K562 (cell line): ENCODE measurements at regions not wholly inside any gene's neighbourhood (a gene's known extent, or its start where the extent isn't known, plus 50 kb on each side); places are given as distances from the start of the nearest gene placed in this dataset.

Experiments used
- ATAC-seq: fragments of 200-7000 bp; cut with Tn5 transposase; 3 replicates; pipeline ENCODE4 v1.9.1; 2020; ENCODE audit warnings: moderate library complexity
- BruUV-seq: library from RNA; stranded (reverse); fragments of 400-500 nt; replicated peaks from 2 replicates; lab custom pipeline; 2021; lab: Mats Ljungman, UMichigan
- CTCF ChIA-PET: fragments of 300-600 bp; formaldehyde crosslinking; extraction: SDS; loops from one replicate; lab custom pipeline; 2021; ENCODE audit warnings: low intra/inter-chr PET ratio; lab: Yijun Ruan, JAX
- POLR2A ChIA-PET: fragments of 300-600, 350-650 bp; sonication (Branson Sonifier 250); formaldehyde crosslinking; extraction: SDS; loops from one replicate; lab custom pipeline; 2021; ENCODE audit warnings: antibody characterized with exemption, inconsistent platforms; lab: Yijun Ruan, JAX
- DNase-seq, 4 experiments: peaks; one replicate each; pipeline versions ENCODE4 v3.0.0 to v3.0.0-alpha.2; 2011 to 2018; ENCODE audit warnings: low spot score in 3 of 4, mixed read lengths in 3 of 4; ENCODE audit errors: extremely low read depth in 1 of 4
- FAIRE-seq: peaks from 2 replicates; lab custom pipeline; 2011; peaks lifted over from hg19 to GRCh38; lab: Jason Lieb, UNC
- H2AFZ ChIP-seq: 2 replicates; pipeline ENCODE4 v1.6.0; 2011; ENCODE audit warnings: low read depth, low read length, control low read depth, inconsistent platforms
- H3K27ac ChIP-seq: fragments of 200-600 bp; 3 replicates; pipeline ENCODE4 v1.8.0; 2011; ENCODE audit warnings: low read depth, mild to moderate bottlenecking, control low read depth, inconsistent platforms, low read length, moderate library complexity, mixed read lengths; ENCODE audit errors: extremely low read depth
- H3K27me3 ChIP-seq, 2 experiments: fragments of 300-600 bp in 1 of 2; 2 replicates in 1 of 2; 3 replicates in 1 of 2; pipeline versions ENCODE4 v1.6.0 to v1.8.0; 2011; ENCODE audit warnings: inconsistent platforms in 2 of 2, low read length in 2 of 2, mild to moderate bottlenecking in 1 of 2, mixed read lengths in 1 of 2, moderate library complexity in 1 of 2; ENCODE audit not compliant: control insufficient read depth in 2 of 2, insufficient read depth in 2 of 2
- H3K36me3 ChIP-seq: fragments of 300-600 bp; 3 replicates; pipeline ENCODE4 v1.8.0; 2011; ENCODE audit warnings: mild to moderate bottlenecking, low read length, inconsistent platforms; ENCODE audit not compliant: control insufficient read depth, insufficient read depth
- H3K4me1 ChIP-seq, 2 experiments: fragments of 200-600 bp in 1 of 2; replicated peaks in 1 of 2; 2 replicates in 1 of 2; 3 replicates in 1 of 2; pipeline versions ENCODE4 v1.5.1 to v1.8.0; 2011; ENCODE audit warnings: inconsistent platforms in 2 of 2, low read length in 2 of 2, mild to moderate bottlenecking in 1 of 2, mixed read lengths in 1 of 2, moderate library complexity in 1 of 2; ENCODE audit not compliant: control insufficient read depth in 2 of 2, insufficient read depth in 2 of 2
- H3K4me2 ChIP-seq: 2 replicates; pipeline ENCODE4 v1.6.1; 2011; ENCODE audit warnings: low read length, control low read depth, inconsistent platforms, mixed read lengths; ENCODE audit not compliant: insufficient read depth
- H3K4me3 ChIP-seq: fragments of 200-600 bp; sonication (generic), shearing (Covaris generic); 2 replicates; pipeline ENCODE4 v1.5.1; 2016; ENCODE audit warnings: control low read depth, inconsistent platforms
- H3K79me2 ChIP-seq: fragments of 200-600 bp; 3 replicates; pipeline ENCODE4 v1.8.0; 2011; ENCODE audit warnings: low read length, inconsistent platforms; ENCODE audit not compliant: control insufficient read depth, insufficient read depth
- H3K9ac ChIP-seq, 2 experiments: 2 replicates each; pipeline versions ENCODE4 v1.6.0 to v1.6.1; 2011; ENCODE audit warnings: low read depth in 2 of 2, low read length in 2 of 2, control low read depth in 1 of 2, inconsistent platforms in 1 of 2, mild to moderate bottlenecking in 1 of 2, mixed read lengths in 1 of 2; ENCODE audit not compliant: insufficient read depth in 1 of 2
- H3K9me1 ChIP-seq: one replicate; pipeline ENCODE4 v1.6.0; 2011; ENCODE audit warnings: inconsistent platforms, mild to moderate bottlenecking, low read length, moderate library complexity; ENCODE audit not compliant: control insufficient read depth, insufficient read depth
- H3K9me3 ChIP-seq: replicated peaks from 2 replicates; pipeline ENCODE4 v1.5.1; 2011; ENCODE audit warnings: low read depth, low read length, inconsistent platforms; ENCODE audit not compliant: control insufficient read depth, insufficient read depth
- H4K20me1 ChIP-seq: replicated peaks from 2 replicates; pipeline ENCODE4 v1.6.1; 2011; ENCODE audit warnings: low read length, inconsistent platforms, mixed read lengths; ENCODE audit not compliant: control insufficient read depth, insufficient read depth
- ADNP ChIP-seq: fragments of 200-800 bp; sonication (Bioruptor generic); IDR thresholded peaks from 2 replicates; pipeline ENCODE4 v1.6.1; 2016; ENCODE audit warnings: missing genetic modification characterization, missing compliant biosample characterization
- CC2D1A ChIP-seq: fragments of 450-650 bp; IDR thresholded peaks from 2 replicates; pipeline ENCODE4 v1.6.1; 2017; ENCODE audit warnings: mild to moderate bottlenecking
- EWSR1 ChIP-seq: fragments of 450-650 bp; IDR thresholded peaks from 2 replicates; pipeline ENCODE4 v1.6.1; 2018; ENCODE audit warnings: borderline replicate concordance, mild to moderate bottlenecking, low read depth, moderate library complexity; ENCODE audit not compliant: partially characterized antibody
- GABPB2 ChIP-seq: fragments of 250-450 bp; sonication (Bioruptor Pico); conservative IDR thresholded peaks from 2 replicates; pipeline ENCODE4 v1.5.1; 2021; ENCODE audit warnings: mild to moderate bottlenecking
- GTF2B ChIP-seq: IDR thresholded peaks from 2 replicates; pipeline ENCODE4 v1.6.1; 2011; ENCODE audit not compliant: insufficient read length; ENCODE audit errors: extremely low read depth
- HBP1 ChIP-seq: fragments of 450-650 bp; formaldehyde crosslinking; IDR thresholded peaks from 2 replicates; pipeline ENCODE4 v1.4.0; 2022; ENCODE audit warnings: missing genetic modification characterization
- HIVEP1 ChIP-seq: fragments of 250-450 bp; sonication (Bioruptor Pico); IDR thresholded peaks from 2 replicates; pipeline ENCODE4 v1.4.0; 2020; ENCODE audit warnings: mild to moderate bottlenecking
- ID3 ChIP-seq, 2 experiments: fragments of 250-450 bp in 1 of 2; fragments of 450-650 bp in 1 of 2; sonication (Bioruptor Pico) in 1 of 2; IDR thresholded peaks; 2 replicates each; pipeline versions ENCODE4 v1.6.1 to v1.8.0; 2016 to 2021; ENCODE audit warnings: mild to moderate bottlenecking in 2 of 2, moderate library complexity in 2 of 2, missing compliant biosample characterization in 1 of 2, missing genetic modification characterization in 1 of 2
- IFI16 ChIP-seq: fragments of 250-450 bp; sonication (Bioruptor Pico); IDR thresholded peaks from 2 replicates; pipeline ENCODE4 v2.1.2; 2022; ENCODE audit warnings: mild to moderate bottlenecking, inconsistent platforms
- MYBL2 ChIP-seq, 2 experiments: fragments of 450-650 bp in 1 of 2; sonication (generic) in 1 of 2; formaldehyde crosslinking in 1 of 2; IDR thresholded peaks; 2 replicates each; pipeline versions ENCODE4 v1.6.1 to v1.8.1; 2017 to 2022; ENCODE audit warnings: borderline replicate concordance in 1 of 2, inconsistent platforms in 1 of 2, low read depth in 1 of 2, mild to moderate bottlenecking in 1 of 2, missing genetic modification reagents in 1 of 2, moderate library complexity in 1 of 2
- NFE2 ChIP-seq: IDR thresholded peaks from 2 replicates; pipeline ENCODE4 v1.6.1; 2014; ENCODE audit warnings: antibody characterized with exemption, low read depth
- OTX1 ChIP-seq: fragments of 450-650 bp; formaldehyde crosslinking; IDR thresholded peaks from 2 replicates; pipeline ENCODE4 v1.4.0; 2022; ENCODE audit warnings: mild to moderate bottlenecking
- RAD51 ChIP-seq: fragments of 450-650 bp; IDR thresholded peaks from 2 replicates; pipeline ENCODE4 v1.7.1; 2016; ENCODE audit warnings: low read depth, mild to moderate bottlenecking, borderline replicate concordance
- SRSF9 ChIP-seq: fragments of 200-400 bp; formaldehyde crosslinking; IDR thresholded peaks from 2 replicates; pipeline ENCODE4 v1.6.1; 2017; ENCODE audit warnings: low read depth, low read length, borderline replicate concordance
- in situ Hi-C: fragments of 300-500 bp; cut with MboI; formaldehyde crosslinking; loops from 4 replicates; pipeline ENCODE4 v1.15.0; 2018; ENCODE audit warnings: inconsistent platforms, mixed read lengths
- intact Hi-C: fragments of 100-400 bp; cut with micrococcal nuclease; formaldehyde crosslinking; loops from 2 replicates; pipeline ENCODE4 v1.14.2; 2022

GRCh38 chr4:33709247-33709646 is 2535.1 kb downstream of the ARAP2 start (continued):
- no peak for TF ChIP-seq CC2D1A

GRCh38 chr4:33711826-33712225 is 2532.5 kb downstream of the ARAP2 start:
- no peak overlapping the region for H3K4me2 ChIP-seq
- BruUV-seq = no TSS peak
- no peaks in the 10 kb centered on the region for H3K27me3 ChIP-seq
- no peak overlapping the region for H3K27ac ChIP-seq
- FAIRE-seq (no peak), DNase-seq (no peak), ATAC-seq (no peak)
- ChIA-PET POLR2A (no interaction called here), CTCF (no interaction called here)
- no peaks in the 10 kb centered on the region for H4K20me1 ChIP-seq
- H3K79me2 ChIP-seq = no peaks in the 10 kb centered on the region
- H3K4me1 ChIP-seq = no peaks in the 10 kb centered on the region
- H3K36me3 ChIP-seq = no peaks in the 10 kb centered on the region
- peaks cover 3% of the 10 kb centered on the region; the same call in 1 of the 2 replicates for H3K9me3 ChIP-seq
- in situ Hi-C loops = no loop called here
- TF ChIP-seq GTF2B (no peak), EWSR1 (no peak), NFE2 (no peak), RAD51 (no peak), HIVEP1 (no peak), IFI16 (CRISPR knock-in tag) (no peak), ADNP (tag) (no peak), OTX1 (CRISPR knock-in tag) (no peak), GABPB2 (CRISPR knock-in tag) (no peak), ID3 (CRISPR knock-in tag; IDR thresholded peaks at IDR 0.05) (no peak), ID3 (tag; IDR thresholded peaks at IDR 0.05) (no peak), HBP1 (CRISPR knock-in tag) (no peak), MYBL2 (IDR thresholded peaks at IDR 0.05; ENCODE audit: low read depth) (no peak), MYBL2 (CRISPR knock-in tag; IDR thresholded peaks at IDR 0.05; ENCODE audit: borderline replicate concordance) (no peak), SRSF9 (no peak)
- TF ChIP-seq, all 486 proteins: peak for 0
- Histone ChIP-seq H2AFZ (no peak overlapping the region), H3K4me3 (no peak overlapping the region), H3K9me1 (no peaks in the 10 kb centered on the region), H3K9ac (no peak overlapping the region)
- intact Hi-C loops = no loop called here
